Adrenal gland (tissue), 9 donors: ENCODE measurements at regions not wholly inside any gene's neighbourhood (a gene's known extent, or its start where the extent isn't known, plus 50 kb on each side); places are given as distances from the start of the nearest gene placed in this dataset.
A peak's percentile ranks its signal among the peaks of the same experiment; 100 is the strongest.

Experiments used
- DNase-seq, 7 donors: peaks; one replicate each; pipeline ENCODE4 v3.0.0-alpha.2; 2019 to 2020
- H3K27ac ChIP-seq, 5 donors: fragments of 200-600 bp; sonication (generic) in 4 of 5; 1 replicate in 3 of 5; 2 replicates in 2 of 5; pipeline versions ENCODE4 v1.5.1 to v1.8.0; 2016 to 2020; ENCODE audit warnings: mild to moderate bottlenecking in 1 of 5
- H3K27me3 ChIP-seq: fragments of 200-600 bp; 2 replicates; pipeline ENCODE4 v1.8.0; 2021
- H3K36me3 ChIP-seq, 2 donors: fragments of 200-600 bp; replicated peaks in 1 of 2; 1 replicate in 1 of 2; 2 replicates in 1 of 2; pipeline versions ENCODE4 v1.5.1 to v1.8.0; 2018 to 2022
- H3K4me1 ChIP-seq, 2 donors: fragments of 200-600 bp; replicated peaks in 1 of 2; 1 replicate in 1 of 2; 2 replicates in 1 of 2; pipeline versions ENCODE4 v1.5.1 to v1.8.0; 2018 to 2021
- H3K4me3 ChIP-seq, 4 donors: fragments of 200-600 bp; sonication (generic) in 3 of 4; one replicate each; pipeline ENCODE4 v1.5.1; 2016 to 2018
- H3K9me3 ChIP-seq, 3 donors: fragments of 200-600 bp; sonication (generic) in 1 of 3; replicated peaks in 1 of 3; 1 replicate in 2 of 3; 2 replicates in 1 of 3; pipeline versions ENCODE4 v1.5.1 to v1.8.0; 2016 to 2021
- POLR2A ChIP-seq, 2 donors: fragments of 450-650 bp; IDR thresholded peaks; one replicate each; pipeline ENCODE4 v1.6.1; 2017; ENCODE audit warnings: antibody characterized with exemption in 2 of 2, mild to moderate bottlenecking in 2 of 2, moderate library complexity in 1 of 2
- WGBS, 4 donors: extraction: QIAGEN DNeasy Blood & Tissue Kit in 2 of 4; methylation state at CpG; one replicate each; pipeline versions ENCODE4 v1.1.5 to v1.1.7; 2013 to 2017; 5-methylcytosine and 5-hydroxymethylcytosine counted together
- intact Hi-C, 2 donors: fragments of 100-400 bp; cut with DNase I; formaldehyde crosslinking; loops; one replicate each; pipeline versions ENCODE4 v1.14.1 to v1.15.0; 2022 to 2023
- TF ChIP-seq, protein P1 (sequence below), 6 experiments: fragments of 450-650 bp in 4 of 6; fragments of 200-600 bp in 2 of 6; sonication (generic) in 1 of 6; IDR thresholded peaks; 1 replicate in 5 of 6; 2 replicates in 1 of 6; pipeline versions ENCODE4 v1.5.1 to v1.8.0; 2016 to 2021; ENCODE audit warnings: antibody characterized with exemption in 6 of 6, mild to moderate bottlenecking in 2 of 6, moderate library complexity in 1 of 6
- donor health status: healthy with polysubstance abuse.
- donor health status: Bipolar disorder and iron deficiency.
- donor health status: DM: yes; HTN: yes; CAD: no.
- donor health status: DM: no; HTN: no; CAD: no.
- donor health status: DM: no; HTN: no; CAD: no.

DNA sequence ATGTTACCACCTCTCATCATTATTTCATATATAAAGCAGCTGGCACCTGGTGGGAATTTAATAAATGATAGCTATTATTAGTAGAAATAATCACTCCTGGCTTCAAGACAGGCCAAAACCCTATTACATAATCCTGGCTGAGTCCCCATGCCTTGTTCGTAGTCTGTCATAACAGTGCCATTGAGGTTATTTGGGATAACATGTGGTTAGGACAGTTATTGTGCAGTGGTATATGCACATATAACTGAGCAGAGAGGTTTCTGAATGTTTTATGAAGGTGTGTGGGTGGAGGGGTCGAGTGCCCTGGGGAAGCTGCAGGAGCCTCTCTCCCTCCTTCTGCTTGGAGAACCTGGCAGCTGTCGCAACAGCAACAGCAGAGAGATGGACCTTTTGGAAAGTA, 162.4 kb upstream of the NABP1 start:
- intact Hi-C loops = no loop called here

DNA sequence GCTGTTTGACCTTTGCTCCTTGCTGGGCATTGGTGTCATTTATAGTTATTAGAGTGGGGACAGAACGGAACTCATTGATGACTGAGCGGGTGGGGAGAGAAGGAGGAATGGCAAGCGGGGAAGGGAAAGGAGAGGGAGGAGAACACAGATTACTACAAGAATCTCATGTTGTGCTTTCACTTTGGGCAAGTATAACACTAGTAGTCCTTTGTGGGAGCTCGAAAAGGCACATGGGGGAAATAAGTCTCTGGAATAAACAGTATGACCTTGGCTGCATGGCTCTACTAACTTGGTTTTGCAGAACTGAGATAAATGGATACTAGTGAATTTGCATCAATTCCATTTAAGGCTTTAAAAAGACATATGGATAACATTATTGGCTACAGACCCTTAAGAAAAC, 161.7 kb upstream of the NABP1 start:
- no peak for TF ChIP-seq POLR2A (IDR thresholded peaks at IDR 0.05)
- H3K4me3 ChIP-seq = no peak overlapping the region
- 69 to 76% (median 73%) methylated on average over 4 of the region's 4 CpGs for WGBS, 4 donors
- no peaks in the 10 kb centered on the region for H3K9me3 ChIP-seq
- H3K4me1 ChIP-seq = no peaks in the 10 kb centered on the region
- DNase-seq = no peak
- H3K27ac ChIP-seq = no peak overlapping the region
- no peaks in the 10 kb centered on the region for H3K36me3 ChIP-seq
- no peaks in the 10 kb centered on the region for H3K27me3 ChIP-seq
- intact Hi-C loops = no loop called here

More for the DNA sequence above, 162.4 kb upstream of the NABP1 start:
- TF ChIP-seq POLR2A (IDR thresholded peaks at IDR 0.05) = no peak
- TF ChIP-seq, protein P1, sequence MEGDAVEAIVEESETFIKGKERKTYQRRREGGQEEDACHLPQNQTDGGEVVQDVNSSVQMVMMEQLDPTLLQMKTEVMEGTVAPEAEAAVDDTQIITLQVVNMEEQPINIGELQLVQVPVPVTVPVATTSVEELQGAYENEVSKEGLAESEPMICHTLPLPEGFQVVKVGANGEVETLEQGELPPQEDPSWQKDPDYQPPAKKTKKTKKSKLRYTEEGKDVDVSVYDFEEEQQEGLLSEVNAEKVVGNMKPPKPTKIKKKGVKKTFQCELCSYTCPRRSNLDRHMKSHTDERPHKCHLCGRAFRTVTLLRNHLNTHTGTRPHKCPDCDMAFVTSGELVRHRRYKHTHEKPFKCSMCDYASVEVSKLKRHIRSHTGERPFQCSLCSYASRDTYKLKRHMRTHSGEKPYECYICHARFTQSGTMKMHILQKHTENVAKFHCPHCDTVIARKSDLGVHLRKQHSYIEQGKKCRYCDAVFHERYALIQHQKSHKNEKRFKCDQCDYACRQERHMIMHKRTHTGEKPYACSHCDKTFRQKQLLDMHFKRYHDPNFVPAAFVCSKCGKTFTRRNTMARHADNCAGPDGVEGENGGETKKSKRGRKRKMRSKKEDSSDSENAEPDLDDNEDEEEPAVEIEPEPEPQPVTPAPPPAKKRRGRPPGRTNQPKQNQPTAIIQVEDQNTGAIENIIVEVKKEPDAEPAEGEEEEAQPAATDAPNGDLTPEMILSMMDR (IDR thresholded peaks at IDR 0.05) = no peak
- WGBS, 4 donors = 51 to 66% (median 64%) methylated on average over 3 of the region's 3 CpGs
- H3K36me3 ChIP-seq = no peaks in the 10 kb centered on the region
- H3K4me1 ChIP-seq = no peaks in the 10 kb centered on the region
- H3K27ac ChIP-seq = no peak overlapping the region
- H3K27me3 ChIP-seq = no peaks in the 10 kb centered on the region
- DNase-seq = no peak
- H3K9me3 ChIP-seq = no peaks in the 10 kb centered on the region
- H3K4me3 ChIP-seq = no peak overlapping the region

DNA sequence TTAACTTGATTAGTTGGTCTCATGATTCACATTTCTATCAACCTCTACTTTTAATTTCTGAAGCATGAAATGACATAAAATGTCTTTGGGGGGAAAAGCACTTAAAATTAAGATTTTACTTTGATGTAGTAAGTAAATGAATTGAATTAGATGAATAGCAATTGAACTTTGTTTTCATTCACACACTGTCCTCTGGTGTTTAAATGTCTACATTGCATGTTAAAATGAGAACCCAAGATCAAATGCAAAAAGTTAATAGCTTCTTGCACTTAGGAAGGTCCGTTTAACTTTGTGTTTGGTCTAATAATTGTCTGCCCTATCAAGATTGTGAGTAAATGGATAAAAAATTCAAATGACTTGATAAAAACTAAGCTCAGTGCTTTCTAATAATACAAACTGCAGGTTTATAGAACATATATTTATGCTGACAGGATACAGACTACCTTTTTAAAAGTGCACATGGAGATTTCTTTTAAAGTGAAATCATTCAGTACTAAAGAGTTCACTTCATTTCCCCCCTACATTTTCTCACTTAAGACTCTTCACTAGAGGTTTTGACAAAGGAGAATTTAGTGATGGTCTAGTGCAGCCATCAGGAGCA, 156.2 kb upstream of the NABP1 start:
- no peak overlapping the region for H3K27ac ChIP-seq
- WGBS, 4 donors = 20 to 45% (median 32%) methylated on average over 1 of the region's 1 CpG
- intact Hi-C loops = loop anchor here (10.0 kb wide), 2 partner anchors 357 to 467 kb away; no protein-coding TSS in a partner anchor
- H3K36me3 ChIP-seq = no peaks in the 10 kb centered on the region
- no peaks in the 10 kb centered on the region for H3K4me1 ChIP-seq
- no peak for DNase-seq
- no peak overlapping the region for H3K4me3 ChIP-seq
- no peak for TF ChIP-seq POLR2A (IDR thresholded peaks at IDR 0.05)
- TF ChIP-seq, protein P1 (IDR thresholded peaks at IDR 0.05) = peak; percentile 52 to 81 (median 76)
- no peaks in the 10 kb centered on the region for H3K9me3 ChIP-seq
- H3K27me3 ChIP-seq = no peaks in the 10 kb centered on the region

DNA sequence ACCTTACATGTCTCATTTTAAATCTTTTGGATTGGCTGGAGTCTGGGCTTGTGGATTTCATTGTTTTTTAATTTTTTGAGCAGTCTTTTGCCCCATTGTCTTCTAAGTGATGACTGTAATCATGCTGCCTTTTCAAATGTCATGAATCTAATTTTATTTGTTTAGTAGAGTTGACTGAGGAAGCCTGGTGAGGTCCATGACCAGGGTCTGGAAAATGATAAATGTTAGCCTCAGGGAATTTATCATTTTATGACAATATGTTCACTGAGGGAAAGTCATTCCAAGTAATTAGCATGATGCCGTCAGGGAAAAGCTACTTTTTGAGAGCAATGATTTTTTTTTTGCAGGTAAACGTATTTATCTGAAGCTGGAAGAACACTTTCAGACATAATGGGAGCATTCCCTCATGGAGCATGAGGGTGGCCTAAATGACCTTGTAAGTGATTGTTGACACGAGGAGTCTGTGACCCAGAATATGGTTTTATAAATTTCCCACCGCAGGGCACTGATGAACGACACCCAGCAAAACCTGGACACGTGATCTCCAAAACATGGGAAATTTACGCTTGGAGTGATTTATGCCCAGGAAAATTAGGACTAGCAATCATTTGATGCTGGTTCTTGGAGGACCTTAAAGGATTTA, 155.3 kb upstream of the NABP1 start:
- no peak overlapping the region for H3K27ac ChIP-seq
- TF ChIP-seq POLR2A (IDR thresholded peaks at IDR 0.05) = no peak
- TF ChIP-seq, protein P1 (IDR thresholded peaks at IDR 0.05) = no peak
- H3K9me3 ChIP-seq = no peaks in the 10 kb centered on the region
- no peaks in the 10 kb centered on the region for H3K27me3 ChIP-seq
- no peaks in the 10 kb centered on the region for H3K4me1 ChIP-seq
- no peak overlapping the region for H3K4me3 ChIP-seq
- intact Hi-C loops = loop anchor here (10.0 kb wide), 2 partner anchors 358 to 468 kb away; no protein-coding TSS in a partner anchor
- no peaks in the 10 kb centered on the region for H3K36me3 ChIP-seq
- no peak for DNase-seq
- 47 to 70% (median 62%) methylated on average over 7 of the region's 7 CpGs for WGBS, 4 donors
